ENCODE measurements at regions not wholly inside any gene's neighbourhood (a gene's known extent, or its start where the extent isn't known, plus 50 kb on each side); places are given as distances from the start of the nearest gene placed in this dataset.

- DNase-seq (ENCODE audit: low read depth) = no peak
Measured at GRCh38 chr15:62779899-62780298, 262.6 kb upstream of the TPM1 start.

- DNase-seq (ENCODE audit: low read depth) = no peak
Measured at GRCh38 chr15:62781081-62781497, 261.5 kb upstream of the TPM1 start.

GRCh38 chr15:62782071-62782841 lies 260.3 kb upstream of the TPM1 start:
- no peak for DNase-seq (ENCODE audit: low read depth)

GRCh38 chr15:62782896-62783295 lies 259.7 kb upstream of the TPM1 start:
- no peak for DNase-seq (ENCODE audit: low read depth)

GRCh38 chr15:62783303-62783957 lies 259.1 kb upstream of the TPM1 start:
- DNase-seq (ENCODE audit: low read depth) = no peak

GRCh38 chr15:62785881-62786828 lies 256.4 kb upstream of the TPM1 start:
- DNase-seq (ENCODE audit: low read depth) = no peak

- DNase-seq (ENCODE audit: low read depth) = no peak
Measured at GRCh38 chr15:62787401-62787800, 255.1 kb upstream of the TPM1 start.

GRCh38 chr15:62788224-62788623 lies 254.3 kb upstream of the TPM1 start:
- DNase-seq (ENCODE audit: low read depth) = no peak

GRCh38 chr15:62790546-62790945 lies 252.0 kb upstream of the TPM1 start:
- DNase-seq (ENCODE audit: low read depth) = no peak

GRCh38 chr15:62791694-62792093 lies 250.9 kb upstream of the TPM1 start:
- no peak for DNase-seq (ENCODE audit: low read depth)

- DNase-seq (ENCODE audit: low read depth) = no peak
Measured at GRCh38 chr15:62792986-62793751, 249.4 kb upstream of the TPM1 start.

- DNase-seq (ENCODE audit: low read depth) = no peak
Measured at GRCh38 chr15:62793752-62794144, 248.8 kb upstream of the TPM1 start.

GRCh38 chr15:62795171-62795570 lies 247.4 kb upstream of the TPM1 start:
- DNase-seq (ENCODE audit: low read depth) = no peak

GRCh38 chr15:62795700-62796695 lies 246.5 kb upstream of the TPM1 start:
- DNase-seq (ENCODE audit: low read depth) = no peak

GRCh38 chr15:62797171-62797570 lies 245.4 kb upstream of the TPM1 start:
- no peak for DNase-seq (ENCODE audit: low read depth)

GRCh38 chr15:62798536-62798935 lies 244.0 kb upstream of the TPM1 start:
- no peak for DNase-seq (ENCODE audit: low read depth)

- DNase-seq (ENCODE audit: low read depth) = no peak
Measured at GRCh38 chr15:62799037-62799436, 243.5 kb upstream of the TPM1 start.

GRCh38 chr15:62799919-62800318 lies 242.6 kb upstream of the TPM1 start:
- no peak for DNase-seq (ENCODE audit: low read depth)

- no peak for DNase-seq (ENCODE audit: low read depth)
Measured at GRCh38 chr15:62802612-62803011, 239.9 kb upstream of the TPM1 start.

GRCh38 chr15:62803856-62804400 lies 238.6 kb upstream of the TPM1 start:
- DNase-seq (ENCODE audit: low read depth) = no peak
